ENCODE measurements at regions not wholly inside any gene's neighbourhood (a gene's known extent, or its start where the extent isn't known, plus 50 kb on each side); places are given as distances from the start of the nearest gene placed in this dataset.

GRCh38 chr2:224325941-224326340 lies 76.0 kb downstream of the FAM124B start:
- no peak for DNase-seq (ENCODE audit: low read depth)

GRCh38 chr2:224324604-224325003 lies 77.3 kb downstream of the FAM124B start:
- DNase-seq (ENCODE audit: low read depth) = no peak

GRCh38 chr2:224320660-224321059 lies 81.2 kb downstream of the FAM124B start:
- no peak for DNase-seq (ENCODE audit: low read depth)

- no peak for DNase-seq (ENCODE audit: low read depth)
Observed at GRCh38 chr2:224319750-224320149, 82.2 kb downstream of the FAM124B start.

GRCh38 chr2:224312741-224313140 lies 89.2 kb downstream of the FAM124B start:
- DNase-seq (ENCODE audit: low read depth) = no peak

GRCh38 chr2:224310943-224311625 lies 90.8 kb downstream of the FAM124B start:
- DNase-seq (ENCODE audit: low read depth) = peak; percentile 57

- peak; percentile 23 for DNase-seq (ENCODE audit: low read depth)
Observed at GRCh38 chr2:224309176-224309575, 92.7 kb downstream of the FAM124B start.

- no peak for DNase-seq (ENCODE audit: low read depth)
Observed at GRCh38 chr2:224308272-224308911, 93.5 kb downstream of the FAM124B start.

GRCh38 chr2:224302952-224303351 lies 99.0 kb downstream of the FAM124B start:
- no peak for DNase-seq (ENCODE audit: low read depth)

- DNase-seq (ENCODE audit: low read depth) = no peak
Observed at GRCh38 chr2:224293976-224294375, 107.9 kb downstream of the FAM124B start.

GRCh38 chr2:224287531-224287930 lies 114.4 kb downstream of the FAM124B start:
- DNase-seq (ENCODE audit: low read depth) = no peak

- DNase-seq (ENCODE audit: low read depth) = peak; percentile 29
Observed at GRCh38 chr2:224286923-224287322, 115.0 kb downstream of the FAM124B start.

- DNase-seq (ENCODE audit: low read depth) = peak; percentile 46
Observed at GRCh38 chr2:224284134-224284946, 117.6 kb downstream of the FAM124B start.

GRCh38 chr2:224283466-224283965 lies 118.4 kb downstream of the FAM124B start:
- no peak for DNase-seq (ENCODE audit: low read depth)

GRCh38 chr2:224281374-224281773 lies 120.5 kb downstream of the FAM124B start:
- no peak for DNase-seq (ENCODE audit: low read depth)

- DNase-seq (ENCODE audit: low read depth) = no peak
Observed at GRCh38 chr2:224278531-224278930, 123.4 kb downstream of the FAM124B start.

- DNase-seq (ENCODE audit: low read depth) = no peak
Observed at GRCh38 chr2:224276251-224276650, 125.7 kb downstream of the FAM124B start.

GRCh38 chr2:224272237-224272910 lies 129.5 kb downstream of the FAM124B start:
- DNase-seq (ENCODE audit: low read depth) = peak; percentile 19

GRCh38 chr2:224271617-224272236 lies 130.2 kb downstream of the FAM124B start:
- DNase-seq (ENCODE audit: low read depth) = no peak

GRCh38 chr2:224268441-224268840 lies 133.5 kb downstream of the FAM124B start:
- peak; percentile 59 for DNase-seq (ENCODE audit: low read depth)

GRCh38 chr2:224264259-224264658 lies 137.6 kb downstream of the FAM124B start:
- DNase-seq (ENCODE audit: low read depth) = no peak

All from HT1080 (cell line).